ENCODE measurements at regions not wholly inside any gene's neighbourhood (a gene's known extent, or its start where the extent isn't known, plus 50 kb on each side); places are given as distances from the start of the nearest gene placed in this dataset.

DNA sequence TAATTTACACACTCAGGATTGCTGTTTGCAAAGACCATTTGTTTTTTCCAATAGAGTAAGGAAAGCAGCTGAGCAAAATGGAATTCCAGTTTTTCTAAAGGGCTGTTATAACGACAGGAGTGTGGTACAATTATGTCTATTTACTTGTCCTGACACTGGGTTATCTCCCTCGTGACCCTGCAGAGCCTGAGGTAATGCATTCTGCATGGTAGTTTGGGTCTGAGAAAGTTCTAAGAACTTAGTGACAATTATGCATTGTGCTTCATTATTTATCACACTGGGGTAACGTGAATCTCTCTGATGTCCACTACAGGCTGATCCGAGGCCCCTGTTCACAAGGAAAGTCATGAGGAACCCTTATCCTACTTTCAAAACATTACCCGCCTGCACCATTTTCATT lies 50.7 kb upstream of the EDNRB start:
- TF ChIP-seq CTCF (IDR thresholded peaks at IDR 0.05; ENCODE audit: low read depth, low read length): no peak
- H3K4me3 ChIP-seq (ENCODE audit: low read depth, low read length): no peak overlapping the region
- no peak for DNase-seq (ENCODE audit: low read depth, low spot score)
- in situ Hi-C loops (cut with HindIII; ENCODE audit: low sequenced_read_pairs): no loop called here

All from astrocyte of the spinal cord (primary cell).